ENCODE measurements at regions not wholly inside any gene's neighbourhood (a gene's known extent, or its start where the extent isn't known, plus 50 kb on each side); places are given as distances from the start of the nearest gene placed in this dataset.

DNA sequence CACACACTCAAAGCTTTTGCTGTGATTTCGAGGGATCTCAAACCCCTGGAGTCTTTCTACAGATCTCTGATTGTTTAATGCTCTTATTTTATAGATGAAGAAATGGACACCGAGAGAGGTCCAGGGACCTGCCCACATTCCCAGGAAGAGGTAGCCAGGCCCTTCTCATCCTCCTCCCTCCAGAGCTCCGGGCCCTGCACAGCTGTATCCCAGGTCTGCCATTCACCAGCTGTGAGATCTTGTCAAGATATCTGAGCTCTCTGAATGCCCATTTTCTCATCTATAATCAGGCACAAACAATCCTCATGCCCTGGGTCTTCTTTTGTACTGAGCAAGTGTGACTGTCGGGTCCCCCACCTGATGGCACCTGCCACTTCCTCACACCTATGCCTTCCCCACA is 98.2 kb upstream of the ALX4 start:
- TF ChIP-seq POLR2A (IDR thresholded peaks at IDR 0.05): no peak
- TF ChIP-seq, protein P1, sequence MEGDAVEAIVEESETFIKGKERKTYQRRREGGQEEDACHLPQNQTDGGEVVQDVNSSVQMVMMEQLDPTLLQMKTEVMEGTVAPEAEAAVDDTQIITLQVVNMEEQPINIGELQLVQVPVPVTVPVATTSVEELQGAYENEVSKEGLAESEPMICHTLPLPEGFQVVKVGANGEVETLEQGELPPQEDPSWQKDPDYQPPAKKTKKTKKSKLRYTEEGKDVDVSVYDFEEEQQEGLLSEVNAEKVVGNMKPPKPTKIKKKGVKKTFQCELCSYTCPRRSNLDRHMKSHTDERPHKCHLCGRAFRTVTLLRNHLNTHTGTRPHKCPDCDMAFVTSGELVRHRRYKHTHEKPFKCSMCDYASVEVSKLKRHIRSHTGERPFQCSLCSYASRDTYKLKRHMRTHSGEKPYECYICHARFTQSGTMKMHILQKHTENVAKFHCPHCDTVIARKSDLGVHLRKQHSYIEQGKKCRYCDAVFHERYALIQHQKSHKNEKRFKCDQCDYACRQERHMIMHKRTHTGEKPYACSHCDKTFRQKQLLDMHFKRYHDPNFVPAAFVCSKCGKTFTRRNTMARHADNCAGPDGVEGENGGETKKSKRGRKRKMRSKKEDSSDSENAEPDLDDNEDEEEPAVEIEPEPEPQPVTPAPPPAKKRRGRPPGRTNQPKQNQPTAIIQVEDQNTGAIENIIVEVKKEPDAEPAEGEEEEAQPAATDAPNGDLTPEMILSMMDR (IDR thresholded peaks at IDR 0.05): no peak

Data from upper lobe of left lung (tissue), 4 donors.